GM12878 (cell line): ENCODE measurements at regions not wholly inside any gene's neighbourhood (a gene's known extent, or its start where the extent isn't known, plus 50 kb on each side); places are given as distances from the start of the nearest gene placed in this dataset.

Experiments used
- ATAC-seq: fragments of 200-7000 bp; cut with Tn5 transposase; 3 replicates; pipeline ENCODE4 v1.9.1; 2020; ENCODE audit warnings: mild to moderate bottlenecking, moderate library complexity
- BruUV-seq: library from RNA; stranded (reverse); fragments of 400-500 nt; replicated peaks from 2 replicates; lab custom pipeline; 2021; lab: Mats Ljungman, UMichigan
- CTCF ChIA-PET: fragments of 300-600 bp; sonication (Branson Sonifier 250); formaldehyde crosslinking; extraction: SDS; loops from one replicate; lab custom pipeline; 2021; ENCODE audit warnings: inconsistent platforms; lab: Yijun Ruan, JAX
- POLR2A ChIA-PET: fragments of 350-600 bp; formaldehyde crosslinking; extraction: SDS; loops from one replicate; lab custom pipeline; 2021; ENCODE audit warnings: inconsistent platforms; lab: Charles Lee
- RAD21 ChIA-PET: fragments of 300-600 bp; sonication (Branson Sonifier 250); formaldehyde crosslinking; loops from one replicate; lab custom pipeline; 2023; ENCODE audit warnings: antibody characterized with exemption; ENCODE audit not compliant: unreplicated experiment; lab: Charles Lee
- SMC1A ChIA-PET: fragments of 300-600 bp; sonication (Branson Sonifier 250); formaldehyde crosslinking; loops from one replicate; lab custom pipeline; 2023; ENCODE audit not compliant: unreplicated experiment, uncharacterized antibody; lab: Charles Lee
- DNase-seq: peaks from one replicate; pipeline ENCODE4 v3.0.0-alpha.2; 2011; ENCODE audit warnings: low read depth, low spot score
- FAIRE-seq: peaks from 3 replicates; lab custom pipeline; 2011; peaks lifted over from hg19 to GRCh38; lab: Jason Lieb, UNC
- H2AFZ ChIP-seq: 2 replicates; pipeline ENCODE4 v1.6.0; 2011; ENCODE audit warnings: low read depth, low read length, control low read depth; ENCODE audit not compliant: control insufficient read depth
- H3K27ac ChIP-seq: 2 replicates; pipeline ENCODE4 v1.5.1; 2011; ENCODE audit warnings: control low read depth; ENCODE audit not compliant: control insufficient read depth, insufficient read depth
- H3K27me3 ChIP-seq, 2 experiments: replicated peaks in 1 of 2; 2 replicates each; pipeline versions ENCODE4 v1.6.0 to v1.6.1; 2011; ENCODE audit warnings: low read length in 1 of 2; ENCODE audit not compliant: control insufficient read depth in 2 of 2, insufficient read depth in 2 of 2
- H3K36me3 ChIP-seq, 2 experiments: 2 replicates each; pipeline ENCODE4 v1.5.1; 2011; ENCODE audit warnings: low read length in 1 of 2; ENCODE audit not compliant: control insufficient read depth in 2 of 2, insufficient read depth in 2 of 2
- H3K4me1 ChIP-seq: 2 replicates; pipeline ENCODE4 v1.6.1; 2011; ENCODE audit warnings: mild to moderate bottlenecking, low read length, moderate library complexity, mixed read lengths; ENCODE audit not compliant: control insufficient read depth, insufficient read depth
- H3K4me2 ChIP-seq: 2 replicates; pipeline ENCODE4 v1.6.0; 2011; ENCODE audit warnings: control low read depth; ENCODE audit not compliant: control insufficient read depth, insufficient read depth
- H3K4me3 ChIP-seq: fragments of 200-600 bp; sonication (generic); 2 replicates; pipeline ENCODE4 v1.5.1; 2016
- H3K79me2 ChIP-seq: 2 replicates; pipeline ENCODE4 v1.6.0; 2011; ENCODE audit warnings: low read length; ENCODE audit not compliant: control insufficient read depth, insufficient read depth
- H3K9ac ChIP-seq: 2 replicates; pipeline ENCODE4 v1.8.0; 2011; ENCODE audit warnings: low read length, control low read depth, mixed read lengths; ENCODE audit not compliant: control insufficient read depth, insufficient read depth
- H3K9me3 ChIP-seq: replicated peaks from 3 replicates; pipeline ENCODE4 v1.5.1; 2011; ENCODE audit warnings: mild to moderate bottlenecking, low read length; ENCODE audit not compliant: control insufficient read depth, insufficient read depth
- H4K20me1 ChIP-seq: 2 replicates; pipeline ENCODE4 v1.6.0; 2011; ENCODE audit not compliant: control insufficient read depth, insufficient read depth
- BRCA1 ChIP-seq: IDR thresholded peaks from 2 replicates; pipeline ENCODE4 v1.6.1; 2011; ENCODE audit warnings: low read depth, low read length, improper control_type of control experiment
- CBX3 ChIP-seq: fragments of 200-600 bp; sonication (generic); IDR thresholded peaks from 2 replicates; pipeline ENCODE4 v1.6.1; 2016; ENCODE audit warnings: low read depth, borderline replicate concordance
- EGR1 ChIP-seq, 2 experiments: IDR thresholded peaks; 1 replicate in 1 of 2; 2 replicates in 1 of 2; pipeline ENCODE4 v1.6.1; 2011 to 2012; ENCODE audit warnings: low read depth in 2 of 2, low read length in 2 of 2, borderline replicate concordance in 1 of 2, mild to moderate bottlenecking in 1 of 2, moderate library complexity in 1 of 2
- MXI1 ChIP-seq: fragments of 150-350 bp; IDR thresholded peaks from 2 replicates; pipeline ENCODE4 v1.6.1; 2011; ENCODE audit warnings: low read depth, mild to moderate bottlenecking, inconsistent platforms, low read length, improper control_type of control experiment
- NBN ChIP-seq: fragments of 450-650 bp; IDR thresholded peaks from 2 replicates; pipeline ENCODE4 v1.6.1; 2016
- NFIC ChIP-seq: IDR thresholded peaks from 2 replicates; pipeline ENCODE4 v1.6.1; 2012; ENCODE audit warnings: low read depth, mild to moderate bottlenecking, inconsistent platforms, low read length, moderate library complexity
- NFXL1 ChIP-seq: fragments of 450-650 bp; IDR thresholded peaks from 2 replicates; pipeline ENCODE4 v1.6.1; 2017; ENCODE audit warnings: antibody characterized with exemption, mild to moderate bottlenecking, borderline replicate concordance
- NR2C1 ChIP-seq: fragments of 450-650 bp; IDR thresholded peaks from 2 replicates; pipeline ENCODE4 v1.6.1; 2017; ENCODE audit warnings: antibody characterized with exemption, mild to moderate bottlenecking, moderate library complexity
- PML ChIP-seq: IDR thresholded peaks from 2 replicates; pipeline ENCODE4 v1.6.1; 2012; ENCODE audit warnings: low read length, inconsistent platforms
- POLR2AphosphoS2 ChIP-seq: IDR thresholded peaks from 2 replicates; pipeline ENCODE4 v1.6.1; 2011; ENCODE audit warnings: low read depth, mild to moderate bottlenecking, low read length, improper control_type of control experiment, moderate library complexity
- RCOR1 ChIP-seq: conservative IDR thresholded peaks from 2 replicates; pipeline ENCODE4 v1.6.1; 2012; ENCODE audit warnings: low read depth, low read length, improper control_type of control experiment
- STAT3 ChIP-seq: IDR thresholded peaks from 2 replicates; pipeline ENCODE4 v1.6.1; 2011; ENCODE audit warnings: low read depth, low read length, improper control_type of control experiment
- WGBS: methylation state at CpG from one replicate; pipeline ENCODE4 v1.1.6; 2016; ENCODE audit warnings: low lambda C conversion rate; ENCODE audit not compliant: insufficient replicate concordance, insufficient coverage; ENCODE audit errors: missing lambda C conversion rate; 5-methylcytosine and 5-hydroxymethylcytosine counted together
- in situ Hi-C: fragments of 300-500 bp; cut with MboI; formaldehyde crosslinking; loops from 9 replicates; pipeline ENCODE4 v1.14.3; 2018; ENCODE audit warnings: mixed read lengths
- intact Hi-C: fragments of 100-400 bp; cut with micrococcal nuclease; formaldehyde crosslinking; loops from one replicate; pipeline ENCODE4 v1.14.2; 2022; ENCODE audit not compliant: unreplicated experiment
- TF ChIP-seq, protein P1 (sequence below): fragments of 450-650 bp; IDR thresholded peaks from 2 replicates; pipeline ENCODE4 v1.6.1; 2017; ENCODE audit warnings: antibody characterized with exemption, mild to moderate bottlenecking, moderate library complexity
- TF ChIP-seq, protein P2 (sequence below): fragments of 150-350 bp; IDR thresholded peaks from 2 replicates; pipeline ENCODE4 v1.6.1; 2014; ENCODE audit warnings: mild to moderate bottlenecking, low read depth, low read length
- TF ChIP-seq, protein P3 (sequence below): fragments of 450-650 bp; IDR thresholded peaks from 2 replicates; pipeline ENCODE4 v1.6.1; 2016; ENCODE audit warnings: mild to moderate bottlenecking

DNA sequence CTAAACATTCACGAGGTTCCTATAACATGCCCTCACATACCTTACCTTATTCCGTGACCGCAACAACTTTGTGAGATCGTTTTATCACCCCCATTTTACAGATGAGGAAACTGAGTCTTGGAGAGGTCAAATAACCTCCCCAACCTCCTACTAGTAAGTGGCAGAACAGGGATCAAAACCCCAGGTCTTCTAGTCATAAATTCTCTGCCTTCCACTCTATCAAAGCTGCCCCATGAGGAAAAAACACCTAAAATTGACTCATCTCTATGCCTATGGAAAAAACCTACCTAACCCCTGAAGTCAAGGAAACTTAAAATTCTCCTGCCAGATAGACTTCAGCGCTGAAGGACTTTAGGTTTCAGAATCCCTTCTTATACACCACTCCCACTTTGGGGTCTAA is 69.5 kb upstream of the ERRFI1 start:
- H3K36me3 ChIP-seq: no peaks in the 10 kb centered on the region
- WGBS: 98% methylated on average over 5 of the region's 5 CpGs
- RAD21 ChIA-PET: no interaction called here
- H3K4me2 ChIP-seq: no peak overlapping the region
- TF ChIP-seq NFXL1 (no peak), CBX3 (no peak), BRCA1 (no peak), NFIC (no peak), MXI1 (no peak), NR2C1 (no peak), STAT3 (no peak), RCOR1 (no peak), POLR2AphosphoS2 (no peak), EGR1 (IDR thresholded peaks at IDR 0.05; ENCODE audit: borderline replicate concordance in 1 of 2, low read depth in 2 of 2, low read length in 2 of 2) (no peak), NBN (no peak), PML (no peak)
- TF ChIP-seq, protein P1, sequence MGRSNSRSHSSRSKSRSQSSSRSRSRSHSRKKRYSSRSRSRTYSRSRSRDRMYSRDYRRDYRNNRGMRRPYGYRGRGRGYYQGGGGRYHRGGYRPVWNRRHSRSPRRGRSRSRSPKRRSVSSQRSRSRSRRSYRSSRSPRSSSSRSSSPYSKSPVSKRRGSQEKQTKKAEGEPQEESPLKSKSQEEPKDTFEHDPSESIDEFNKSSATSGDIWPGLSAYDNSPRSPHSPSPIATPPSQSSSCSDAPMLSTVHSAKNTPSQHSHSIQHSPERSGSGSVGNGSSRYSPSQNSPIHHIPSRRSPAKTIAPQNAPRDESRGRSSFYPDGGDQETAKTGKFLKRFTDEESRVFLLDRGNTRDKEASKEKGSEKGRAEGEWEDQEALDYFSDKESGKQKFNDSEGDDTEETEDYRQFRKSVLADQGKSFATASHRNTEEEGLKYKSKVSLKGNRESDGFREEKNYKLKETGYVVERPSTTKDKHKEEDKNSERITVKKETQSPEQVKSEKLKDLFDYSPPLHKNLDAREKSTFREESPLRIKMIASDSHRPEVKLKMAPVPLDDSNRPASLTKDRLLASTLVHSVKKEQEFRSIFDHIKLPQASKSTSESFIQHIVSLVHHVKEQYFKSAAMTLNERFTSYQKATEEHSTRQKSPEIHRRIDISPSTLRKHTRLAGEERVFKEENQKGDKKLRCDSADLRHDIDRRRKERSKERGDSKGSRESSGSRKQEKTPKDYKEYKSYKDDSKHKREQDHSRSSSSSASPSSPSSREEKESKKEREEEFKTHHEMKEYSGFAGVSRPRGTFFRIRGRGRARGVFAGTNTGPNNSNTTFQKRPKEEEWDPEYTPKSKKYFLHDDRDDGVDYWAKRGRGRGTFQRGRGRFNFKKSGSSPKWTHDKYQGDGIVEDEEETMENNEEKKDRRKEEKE: no peak
- TF ChIP-seq, protein P2, sequence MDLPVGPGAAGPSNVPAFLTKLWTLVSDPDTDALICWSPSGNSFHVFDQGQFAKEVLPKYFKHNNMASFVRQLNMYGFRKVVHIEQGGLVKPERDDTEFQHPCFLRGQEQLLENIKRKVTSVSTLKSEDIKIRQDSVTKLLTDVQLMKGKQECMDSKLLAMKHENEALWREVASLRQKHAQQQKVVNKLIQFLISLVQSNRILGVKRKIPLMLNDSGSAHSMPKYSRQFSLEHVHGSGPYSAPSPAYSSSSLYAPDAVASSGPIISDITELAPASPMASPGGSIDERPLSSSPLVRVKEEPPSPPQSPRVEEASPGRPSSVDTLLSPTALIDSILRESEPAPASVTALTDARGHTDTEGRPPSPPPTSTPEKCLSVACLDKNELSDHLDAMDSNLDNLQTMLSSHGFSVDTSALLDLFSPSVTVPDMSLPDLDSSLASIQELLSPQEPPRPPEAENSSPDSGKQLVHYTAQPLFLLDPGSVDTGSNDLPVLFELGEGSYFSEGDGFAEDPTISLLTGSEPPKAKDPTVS: no peak
- TF ChIP-seq, protein P3, sequence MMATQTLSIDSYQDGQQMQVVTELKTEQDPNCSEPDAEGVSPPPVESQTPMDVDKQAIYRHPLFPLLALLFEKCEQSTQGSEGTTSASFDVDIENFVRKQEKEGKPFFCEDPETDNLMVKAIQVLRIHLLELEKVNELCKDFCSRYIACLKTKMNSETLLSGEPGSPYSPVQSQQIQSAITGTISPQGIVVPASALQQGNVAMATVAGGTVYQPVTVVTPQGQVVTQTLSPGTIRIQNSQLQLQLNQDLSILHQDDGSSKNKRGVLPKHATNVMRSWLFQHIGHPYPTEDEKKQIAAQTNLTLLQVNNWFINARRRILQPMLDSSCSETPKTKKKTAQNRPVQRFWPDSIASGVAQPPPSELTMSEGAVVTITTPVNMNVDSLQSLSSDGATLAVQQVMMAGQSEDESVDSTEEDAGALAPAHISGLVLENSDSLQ: no peak
- CTCF ChIA-PET: no interaction called here
- no peaks in the 10 kb centered on the region for H3K9me3 ChIP-seq
- no peak for DNase-seq
- peaks cover 5% of the 10 kb centered on the region; the same call in 1 of the 2 replicates for H3K4me1 ChIP-seq
- H4K20me1 ChIP-seq: no peaks in the 10 kb centered on the region
- in situ Hi-C loops (no loop called here), intact Hi-C loops (no loop called here)
- FAIRE-seq: no peak
- SMC1A ChIA-PET: no interaction called here
- H2AFZ ChIP-seq: no peak overlapping the region
- POLR2A ChIA-PET: no interaction called here
- no peak overlapping the region for H3K27ac ChIP-seq
- no TSS peak for BruUV-seq
- no peak overlapping the region for H3K9ac ChIP-seq
- no peak overlapping the region for H3K4me3 ChIP-seq
- H3K27me3 ChIP-seq: no peaks in the 10 kb centered on the region
- ATAC-seq: no peak
- H3K79me2 ChIP-seq: no peaks in the 10 kb centered on the region
